Esophagus squamous epithelium (tissue), 4 donors: ENCODE measurements at regions not wholly inside any gene's neighbourhood (a gene's known extent, or its start where the extent isn't known, plus 50 kb on each side); places are given as distances from the start of the nearest gene placed in this dataset.

Experiments used
- CTCF ChIP-seq, 6 experiments: fragments of 450-650 bp in 4 of 6; fragments of 200-600 bp in 2 of 6; sonication (generic) in 2 of 6; IDR thresholded peaks; one replicate each; pipeline ENCODE4 v1.5.1; 2016 to 2019; ENCODE audit warnings: antibody characterized with exemption in 6 of 6, mild to moderate bottlenecking in 4 of 6, moderate library complexity in 4 of 6
- POLR2A ChIP-seq, 4 donors: fragments of 450-650 bp; IDR thresholded peaks; one replicate each; pipeline ENCODE4 v1.6.1; 2017; ENCODE audit warnings: antibody characterized with exemption in 4 of 4, mild to moderate bottlenecking in 4 of 4, moderate library complexity in 3 of 4

GRCh38 chr6:131400054-131400778 lies 172.8 kb upstream of the ARG1 start:
- TF ChIP-seq CTCF (IDR thresholded peaks at IDR 0.05), result no peak
- TF ChIP-seq POLR2A (IDR thresholded peaks at IDR 0.05), result no peak
